T-helper 17 cell (primary cell): ENCODE measurements at regions not wholly inside any gene's neighbourhood (a gene's known extent, or its start where the extent isn't known, plus 50 kb on each side); places are given as distances from the start of the nearest gene placed in this dataset.
"Not testable (repeated sequence)": the region's sequence is repeated elsewhere in the genome, so short reads cannot be mapped to it uniquely, and the experiment has no call there.

Experiments used
- ATAC-seq: fragments of 150-1000 bp; cut with Tn5 transposase; 2 replicates; pipeline ENCODE4 v1.10.0; 2021; ENCODE audit warnings: mild to moderate bottlenecking, moderate library complexity
- DNase-seq, 3 donors: peaks; one replicate each; pipeline versions ENCODE4 v3.0.0 to v3.0.0-alpha.2; 2020 to 2021
- H3K9me3 ChIP-seq: one replicate; pipeline ENCODE4 v1.7.0; 2013; ENCODE audit warnings: low read length, mild to moderate bottlenecking; ENCODE audit not compliant: control insufficient read depth, poor library complexity, severe bottlenecking
- H3K27ac Mint-ChIP-seq: one replicate; pipeline ENCODE4 v1.8.0; 2022; ENCODE audit warnings: mild to moderate bottlenecking, moderate library complexity, mixed read lengths
- H3K27me3 Mint-ChIP-seq: one replicate; pipeline ENCODE4 v1.8.0; 2022; ENCODE audit warnings: mixed read lengths
- H3K36me3 Mint-ChIP-seq: one replicate; pipeline ENCODE4 v1.8.0; 2022; ENCODE audit warnings: low read depth, mixed read lengths
- H3K4me1 Mint-ChIP-seq: one replicate; pipeline ENCODE4 v1.8.0; 2022; ENCODE audit warnings: mild to moderate bottlenecking, mixed read lengths
- H3K4me3 Mint-ChIP-seq: one replicate; pipeline ENCODE4 v1.8.0; 2022; ENCODE audit warnings: mild to moderate bottlenecking, moderate library complexity, mixed read lengths

DNA sequence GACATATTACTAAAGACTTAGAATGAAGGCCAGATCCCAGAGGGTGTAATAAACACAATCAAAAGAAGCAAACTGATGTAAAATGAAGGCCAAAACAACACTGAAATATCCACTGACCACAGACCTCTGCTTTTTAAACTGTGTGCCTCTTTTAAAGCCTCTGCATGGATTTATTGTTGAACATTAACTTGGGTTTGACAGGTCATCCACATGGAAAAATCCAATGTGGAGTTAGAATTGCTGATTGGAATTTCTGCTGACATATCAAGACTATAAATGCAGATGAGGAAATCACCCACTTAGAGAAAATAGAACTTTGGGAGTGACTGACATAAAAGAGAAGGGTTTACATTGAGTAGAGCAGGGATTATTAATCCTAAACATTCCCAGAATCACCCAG, 853.9 kb upstream of the RAG2 start:
- no peak for DNase-seq
- H3K9me3 ChIP-seq: no peaks in the 10 kb centered on the region
- Mint-ChIP-seq H3K27ac (no peak overlapping the region), H3K4me3 (no peak overlapping the region), H3K36me3 (no peaks in the 10 kb centered on the region), H3K27me3 (no peaks in the 10 kb centered on the region), H3K4me1 (no peaks in the 10 kb centered on the region)
- no peak for ATAC-seq

DNA sequence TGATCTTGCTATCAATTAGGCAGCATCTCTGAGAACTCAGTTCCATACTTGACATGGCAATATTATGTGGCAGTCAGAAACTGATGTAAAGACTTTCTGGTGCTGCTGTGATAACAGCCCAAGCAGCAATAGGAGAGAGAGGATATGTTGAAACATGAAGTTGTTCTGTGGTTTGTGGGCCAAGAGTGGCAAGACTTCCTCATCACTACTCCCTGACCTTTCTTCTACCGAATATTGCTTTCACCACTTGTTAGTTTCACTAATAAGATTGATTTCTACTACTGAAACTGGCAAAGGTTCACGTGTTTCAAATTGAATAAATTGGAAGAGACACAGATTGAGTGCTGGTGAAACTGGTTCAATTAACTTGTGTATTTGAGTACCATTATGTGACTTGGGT, 852.6 kb upstream of the RAG2 start:
- H3K27ac Mint-ChIP-seq: no peak overlapping the region
- H3K36me3 Mint-ChIP-seq: no peaks in the 10 kb centered on the region
- H3K9me3 ChIP-seq: no peaks in the 10 kb centered on the region
- H3K4me1 Mint-ChIP-seq: no peaks in the 10 kb centered on the region
- no peaks in the 10 kb centered on the region for H3K27me3 Mint-ChIP-seq
- H3K4me3 Mint-ChIP-seq: no peak overlapping the region
- ATAC-seq (no peak), DNase-seq (no peak)

DNA sequence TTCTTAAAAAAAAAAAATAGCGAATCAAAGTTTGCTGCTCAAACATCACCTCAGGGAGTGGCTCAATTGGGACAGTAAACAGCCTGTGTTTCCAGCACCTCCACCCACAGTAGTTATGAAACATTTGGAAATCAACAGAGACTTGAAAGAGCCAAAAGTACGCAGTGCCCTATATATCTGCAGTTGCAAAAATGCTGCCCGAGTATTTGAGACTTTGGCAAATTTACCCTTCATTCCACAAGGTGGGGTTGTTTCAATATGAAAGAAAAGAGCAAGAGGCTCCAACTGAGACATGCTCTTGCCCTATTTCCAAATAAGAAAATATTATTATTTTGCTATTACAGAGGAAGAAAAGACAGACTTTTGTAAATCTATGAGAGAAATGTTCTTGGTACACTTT, 851.1 kb upstream of the RAG2 start:
- Mint-ChIP-seq H3K27ac (no peak overlapping the region), H3K4me3 (no peak overlapping the region), H3K4me1 (no peaks in the 10 kb centered on the region), H3K27me3 (no peaks in the 10 kb centered on the region), H3K36me3 (no peaks in the 10 kb centered on the region)
- DNase-seq (no peak), ATAC-seq (no peak)
- H3K9me3 ChIP-seq: no peaks in the 10 kb centered on the region

DNA sequence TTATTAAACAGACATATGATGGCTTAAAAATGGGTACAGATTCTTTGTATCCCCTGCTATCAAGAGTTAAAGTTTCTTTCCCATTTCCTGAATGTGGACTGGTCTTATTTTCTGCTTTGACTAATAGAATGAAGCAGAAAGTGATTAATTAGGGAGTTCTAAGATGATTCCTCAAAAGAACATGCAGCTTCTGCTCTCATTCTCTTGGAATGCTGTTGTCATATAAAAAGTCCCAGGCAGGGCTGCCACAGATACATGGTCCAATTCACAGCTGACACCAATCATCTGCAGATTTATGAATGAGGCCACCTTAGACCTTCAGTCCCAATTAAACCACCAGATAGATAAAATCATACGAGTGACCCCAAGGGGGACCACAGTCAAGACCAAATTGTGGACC, 844.5 kb upstream of the RAG2 start:
- DNase-seq (no peak), ATAC-seq (no peak)
- H3K36me3 Mint-ChIP-seq: no peaks in the 10 kb centered on the region
- no peak overlapping the region for H3K4me3 Mint-ChIP-seq
- no peaks in the 10 kb centered on the region for H3K9me3 ChIP-seq
- no peaks in the 10 kb centered on the region for H3K27me3 Mint-ChIP-seq
- no peak overlapping the region for H3K27ac Mint-ChIP-seq
- no peaks in the 10 kb centered on the region for H3K4me1 Mint-ChIP-seq

DNA sequence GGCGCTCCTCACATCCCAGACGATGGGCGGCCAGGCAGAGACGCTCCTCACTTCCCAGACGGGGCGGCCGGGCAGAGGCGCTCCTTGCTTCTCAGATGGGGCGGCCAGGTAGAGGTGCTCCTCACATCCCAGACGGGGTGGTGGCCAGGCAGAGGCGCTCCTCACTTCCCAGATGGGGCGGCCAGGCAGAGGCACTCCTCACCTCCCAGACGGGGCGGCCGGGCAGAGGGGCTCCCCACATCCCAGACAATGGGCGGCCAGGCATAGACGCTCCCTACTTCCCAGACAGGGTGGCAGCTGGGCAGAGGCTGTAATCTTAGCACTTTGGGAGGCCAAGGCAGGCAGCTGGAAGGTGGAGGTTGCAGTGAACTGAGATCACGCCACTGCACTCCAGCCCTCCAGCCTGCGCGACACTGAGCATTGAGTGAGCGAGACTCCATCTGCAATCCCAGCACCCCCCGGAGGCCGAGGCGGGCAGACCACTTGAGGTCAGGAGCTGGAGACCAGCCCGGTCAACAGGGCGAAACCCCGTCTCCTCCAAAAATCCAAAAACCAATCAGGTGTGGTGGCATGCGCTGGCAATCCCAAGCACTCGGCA, 833.7 kb upstream of the RAG2 start:
- not testable (repeated sequence) for H3K4me1 Mint-ChIP-seq, H3K9me3 ChIP-seq, H3K36me3 Mint-ChIP-seq, DNase-seq, H3K27ac Mint-ChIP-seq, ATAC-seq, H3K27me3 Mint-ChIP-seq, H3K4me3 Mint-ChIP-seq

DNA sequence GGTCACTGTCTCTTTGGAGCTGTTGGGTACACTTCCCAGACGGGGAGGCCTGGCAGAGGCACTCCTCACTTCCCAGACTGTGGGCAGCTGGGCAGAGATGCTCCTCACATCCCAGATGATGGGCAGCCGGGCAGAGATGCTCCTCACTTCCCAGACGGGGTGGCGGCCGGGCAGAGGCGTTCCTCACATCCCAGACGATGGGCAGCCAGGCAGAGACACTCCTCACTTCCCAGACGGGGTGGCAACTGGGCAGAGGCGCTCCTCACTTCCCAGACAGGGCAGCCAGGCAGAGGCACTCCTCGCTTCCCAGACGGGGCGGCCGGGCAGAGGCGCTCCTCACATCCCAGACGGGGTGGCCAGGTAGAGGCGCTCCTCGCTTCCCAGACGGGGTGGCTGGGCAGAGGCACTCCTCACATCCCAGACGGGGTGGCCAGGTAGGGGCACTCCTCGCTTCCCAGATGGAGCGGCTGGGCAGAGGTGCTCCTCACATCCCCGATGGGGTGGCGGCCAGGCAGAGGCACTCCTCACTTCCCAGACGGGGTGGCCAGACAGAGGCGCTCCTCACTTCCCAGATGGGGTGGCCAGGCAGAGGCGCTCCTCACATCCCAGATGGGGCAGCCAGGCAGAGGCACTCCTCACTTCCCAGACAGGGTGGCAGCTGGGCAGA, 833.1 kb upstream of the RAG2 start:
- not testable (repeated sequence) for H3K27me3 Mint-ChIP-seq, H3K36me3 Mint-ChIP-seq, DNase-seq, H3K4me1 Mint-ChIP-seq, H3K9me3 ChIP-seq, ATAC-seq, H3K4me3 Mint-ChIP-seq, H3K27ac Mint-ChIP-seq

DNA sequence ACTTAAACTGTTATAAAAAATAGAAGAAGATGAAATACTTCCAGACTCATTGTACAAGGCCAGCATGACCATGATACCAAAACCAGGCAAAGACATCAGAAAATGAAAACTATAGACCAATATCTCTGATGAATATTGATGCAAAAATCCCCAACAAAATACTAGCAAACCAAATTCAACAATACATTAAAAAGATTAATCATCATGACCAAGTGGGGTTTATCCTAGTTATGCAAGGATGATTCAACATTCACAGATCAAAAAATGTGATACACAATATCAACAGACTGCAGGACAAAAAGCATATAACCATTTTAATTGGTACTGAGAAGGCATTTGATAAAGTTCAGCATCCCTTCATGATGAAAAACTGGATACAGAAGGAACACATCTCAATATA, 824.5 kb upstream of the RAG2 start:
- Mint-ChIP-seq H3K36me3 (no peaks in the 10 kb centered on the region), H3K27ac (no peak overlapping the region), H3K4me1 (no peaks in the 10 kb centered on the region), H3K4me3 (no peak overlapping the region), H3K27me3 (no peaks in the 10 kb centered on the region)
- ATAC-seq (no peak), DNase-seq (no peak)
- H3K9me3 ChIP-seq: no peaks in the 10 kb centered on the region

DNA sequence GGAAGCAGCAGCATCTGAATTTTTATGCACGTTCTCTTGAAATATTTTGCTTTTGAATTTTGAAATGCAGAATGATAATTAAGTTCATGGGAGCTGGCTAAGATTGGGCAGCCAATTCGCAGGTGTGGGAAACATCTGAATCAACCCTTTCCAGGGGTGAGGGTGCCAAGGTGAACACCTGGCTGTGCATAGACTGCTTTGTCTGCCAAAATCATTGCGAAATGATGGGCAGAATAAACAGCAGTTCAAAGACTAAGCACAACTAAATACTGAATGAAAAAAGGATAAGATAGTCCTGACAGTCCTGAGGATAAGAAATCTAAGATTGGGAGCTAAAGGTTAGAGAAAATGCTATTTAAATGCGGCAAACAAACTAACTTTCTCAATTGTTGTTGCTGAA, 813.3 kb upstream of the RAG2 start:
- no peaks in the 10 kb centered on the region for H3K4me1 Mint-ChIP-seq
- ATAC-seq (no peak), DNase-seq (no peak)
- H3K36me3 Mint-ChIP-seq: no peaks in the 10 kb centered on the region
- no peak overlapping the region for H3K27ac Mint-ChIP-seq
- no peaks in the 10 kb centered on the region for H3K9me3 ChIP-seq
- H3K4me3 Mint-ChIP-seq: no peak overlapping the region
- H3K27me3 Mint-ChIP-seq: no peaks in the 10 kb centered on the region

DNA sequence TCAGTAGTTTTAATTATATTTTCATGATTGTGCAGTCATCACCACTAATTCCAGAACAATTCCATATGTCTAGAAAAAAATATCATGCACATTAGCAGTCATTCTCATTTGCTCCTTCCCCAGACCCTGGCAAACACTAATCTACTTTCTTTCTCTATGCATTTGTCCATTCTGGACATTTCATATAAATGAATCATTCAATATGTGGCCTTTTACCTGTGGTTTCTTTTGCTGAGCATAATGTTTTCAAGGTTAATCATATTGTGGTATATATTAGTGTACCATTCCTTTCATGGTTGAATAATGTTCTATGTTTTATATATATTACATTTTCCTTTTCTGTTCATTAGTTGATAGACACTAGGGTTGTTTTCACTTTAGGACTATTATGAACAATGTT, 811.1 kb upstream of the RAG2 start:
- H3K4me3 Mint-ChIP-seq: no peak overlapping the region
- H3K9me3 ChIP-seq: no peaks in the 10 kb centered on the region
- no peaks in the 10 kb centered on the region for H3K27me3 Mint-ChIP-seq
- ATAC-seq: no peak
- no peak for DNase-seq
- H3K27ac Mint-ChIP-seq: no peak overlapping the region
- H3K36me3 Mint-ChIP-seq: no peaks in the 10 kb centered on the region
- H3K4me1 Mint-ChIP-seq: no peaks in the 10 kb centered on the region

DNA sequence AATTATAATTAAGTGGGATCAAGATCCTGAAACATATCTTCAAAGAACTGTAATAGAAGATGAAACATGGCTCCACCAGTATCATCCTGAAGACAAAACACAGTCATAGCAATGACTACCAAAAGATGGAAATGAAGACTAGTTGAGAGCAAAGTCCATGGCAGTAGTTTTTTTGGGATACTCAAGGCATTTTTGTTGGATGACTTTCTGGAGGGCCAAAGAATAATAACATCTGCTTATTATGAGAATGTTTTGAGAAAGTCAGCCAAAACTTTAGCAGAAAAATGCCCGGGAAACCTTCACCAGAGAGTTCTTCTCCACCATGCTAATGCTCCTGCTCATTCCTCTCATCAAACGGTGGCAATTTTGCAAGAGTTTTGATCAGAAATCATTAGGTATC, 809.4 kb upstream of the RAG2 start:
- ATAC-seq (no peak), DNase-seq (no peak)
- Mint-ChIP-seq H3K4me3 (no peak overlapping the region), H3K36me3 (no peaks in the 10 kb centered on the region), H3K4me1 (no peaks in the 10 kb centered on the region), H3K27ac (no peak overlapping the region), H3K27me3 (no peaks in the 10 kb centered on the region)
- H3K9me3 ChIP-seq: no peaks in the 10 kb centered on the region

DNA sequence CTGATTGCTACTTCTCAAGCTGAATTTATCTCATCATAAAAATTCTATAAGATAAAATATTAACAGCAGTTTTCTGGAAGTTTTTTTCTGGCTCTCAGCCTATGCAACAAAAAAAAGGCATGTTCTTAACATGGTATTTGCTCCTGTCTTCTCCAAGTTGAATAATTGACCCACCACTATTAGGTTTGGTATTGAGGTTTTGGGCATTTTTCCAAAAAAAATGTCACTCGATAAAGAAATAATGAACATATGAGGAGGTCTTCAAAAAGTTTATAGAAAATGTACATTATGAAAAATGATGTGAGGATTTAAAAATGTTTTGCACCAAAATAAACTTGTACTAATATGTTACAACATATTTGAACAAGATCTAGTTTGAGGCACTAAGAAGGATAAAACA, 808.6 kb upstream of the RAG2 start:
- DNase-seq (no peak), ATAC-seq (no peak)
- Mint-ChIP-seq H3K27me3 (no peaks in the 10 kb centered on the region), H3K4me3 (no peak overlapping the region), H3K36me3 (no peaks in the 10 kb centered on the region), H3K27ac (no peak overlapping the region), H3K4me1 (no peaks in the 10 kb centered on the region)
- no peaks in the 10 kb centered on the region for H3K9me3 ChIP-seq

DNA sequence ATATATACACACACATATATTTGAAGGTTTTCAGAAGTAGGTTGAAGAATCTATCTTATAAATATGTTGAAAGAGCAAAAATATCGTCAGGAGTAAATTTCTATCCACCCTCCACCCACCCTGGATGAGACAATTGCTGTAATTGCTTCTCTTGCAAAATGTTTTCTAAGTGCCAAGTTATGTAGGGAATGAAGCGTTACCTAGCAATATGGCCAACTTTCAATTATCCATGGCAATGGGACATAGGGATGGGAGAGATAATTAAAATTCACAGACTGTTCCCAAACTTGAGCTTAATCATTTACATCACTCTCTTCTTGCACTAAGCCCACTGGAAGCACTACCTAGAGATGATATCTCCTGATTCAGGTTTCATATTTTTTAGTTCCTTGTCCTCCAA, 806.2 kb upstream of the RAG2 start:
- H3K27me3 Mint-ChIP-seq: no peaks in the 10 kb centered on the region
- no peaks in the 10 kb centered on the region for H3K36me3 Mint-ChIP-seq
- ATAC-seq (no peak), DNase-seq (no peak)
- no peaks in the 10 kb centered on the region for H3K9me3 ChIP-seq
- H3K27ac Mint-ChIP-seq: no peak overlapping the region
- H3K4me1 Mint-ChIP-seq: no peaks in the 10 kb centered on the region
- H3K4me3 Mint-ChIP-seq: no peak overlapping the region

DNA sequence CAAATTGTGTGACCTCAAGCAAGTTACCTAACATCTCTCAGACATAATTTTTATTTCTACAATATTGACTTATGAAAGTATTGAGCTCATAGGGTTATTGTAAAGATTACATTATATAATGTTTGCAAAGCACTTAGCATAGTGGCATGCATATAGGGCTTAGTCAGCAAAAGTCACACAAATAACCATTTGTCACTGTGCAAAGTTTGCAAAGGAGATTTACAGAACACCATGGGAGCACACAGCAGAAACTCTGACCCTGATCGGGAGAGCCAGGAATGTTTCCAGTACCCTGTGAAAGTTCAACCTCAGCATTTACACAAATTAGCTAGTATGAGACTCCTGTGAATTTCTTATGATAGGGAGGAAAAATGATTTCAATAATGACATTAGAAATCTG, 804.6 kb upstream of the RAG2 start:
- H3K4me1 Mint-ChIP-seq: no peaks in the 10 kb centered on the region
- H3K4me3 Mint-ChIP-seq: no peak overlapping the region
- no peaks in the 10 kb centered on the region for H3K36me3 Mint-ChIP-seq
- DNase-seq (no peak), ATAC-seq (no peak)
- H3K27ac Mint-ChIP-seq: no peak overlapping the region
- no peaks in the 10 kb centered on the region for H3K9me3 ChIP-seq
- no peaks in the 10 kb centered on the region for H3K27me3 Mint-ChIP-seq

DNA sequence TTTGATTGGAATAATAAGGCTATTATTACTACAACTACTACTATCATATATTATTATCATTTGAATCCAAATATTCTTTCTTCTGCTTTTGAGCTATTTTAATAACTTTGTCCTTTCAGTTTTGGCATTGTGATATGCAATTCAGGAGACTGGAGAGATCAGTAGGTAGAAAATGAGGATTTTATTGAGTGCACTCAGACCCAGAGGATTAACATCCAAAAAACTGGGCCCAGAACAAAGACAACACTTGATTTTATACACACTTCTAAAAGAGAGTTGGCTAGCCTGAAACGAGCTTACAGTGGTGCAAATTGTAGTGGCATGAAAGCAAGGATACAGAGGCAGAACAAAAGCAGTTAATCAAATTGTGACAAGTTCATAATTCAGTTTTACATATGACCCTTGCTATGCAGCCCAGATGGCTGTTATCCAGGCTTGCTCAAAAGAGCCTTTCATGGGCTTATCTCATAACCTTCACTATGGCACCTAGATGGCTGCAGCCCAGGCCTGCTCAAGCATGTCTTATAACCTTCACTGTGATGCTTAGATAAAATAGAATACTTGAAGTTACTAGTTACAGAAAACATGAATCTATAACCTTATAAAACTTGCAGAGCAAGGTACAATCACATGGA, 796.3 kb upstream of the RAG2 start:
- no peaks in the 10 kb centered on the region for H3K4me1 Mint-ChIP-seq
- H3K27ac Mint-ChIP-seq: no peak overlapping the region
- no peak for DNase-seq
- ATAC-seq: no peak
- H3K4me3 Mint-ChIP-seq: no peak overlapping the region
- H3K27me3 Mint-ChIP-seq: no peaks in the 10 kb centered on the region
- H3K9me3 ChIP-seq: no peaks in the 10 kb centered on the region
- no peaks in the 10 kb centered on the region for H3K36me3 Mint-ChIP-seq
